ENCODE measurements at regions not wholly inside any gene's neighbourhood (a gene's known extent, or its start where the extent isn't known, plus 50 kb on each side); places are given as distances from the start of the nearest gene placed in this dataset.

DNA sequence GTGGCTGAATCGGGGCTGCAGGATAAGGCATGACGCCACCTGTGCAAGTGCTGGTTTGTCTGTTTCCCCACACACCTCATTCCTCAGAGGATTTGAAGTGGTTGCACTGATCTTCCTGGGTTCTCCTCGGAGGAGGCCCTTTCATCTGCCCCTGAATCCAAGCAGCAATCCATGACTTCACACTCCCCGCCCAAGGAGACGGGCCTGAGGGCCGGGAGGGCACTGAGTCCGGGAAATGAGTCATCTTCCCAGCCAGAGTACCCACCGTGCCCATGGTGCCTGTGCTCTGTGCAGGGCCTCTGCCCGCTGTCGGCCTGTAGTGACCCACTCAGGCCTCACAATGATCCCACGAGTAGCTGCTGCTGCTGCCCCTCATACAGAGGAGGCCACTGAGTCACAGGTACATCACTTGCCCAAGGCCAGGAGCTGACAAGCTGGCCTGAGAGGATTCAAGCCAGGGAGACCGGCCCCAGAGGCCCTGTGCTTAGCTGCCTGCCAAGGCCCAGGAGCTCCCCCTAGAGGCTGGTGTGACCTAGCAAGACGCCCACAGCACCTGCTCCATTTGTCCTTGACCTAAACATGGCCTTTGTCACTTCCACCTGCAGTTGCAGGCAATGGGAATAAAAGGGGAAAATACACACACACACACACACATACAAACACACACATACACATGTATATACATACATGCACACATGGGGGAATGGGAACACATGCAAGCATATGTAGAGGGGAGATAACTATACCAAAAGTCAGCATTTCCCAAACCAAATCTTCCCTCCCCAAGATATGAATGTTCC is 240.0 kb downstream of the C16orf95 start:
- intact Hi-C loops (cut with micrococcal nuclease; ENCODE audit: unreplicated experiment) (loop anchor here (5.0 kb wide), 1 partner anchor 515 kb away; no protein-coding TSS in a partner anchor), in situ Hi-C loops (cut with MboI) (no loop called here)
- TF ChIP-seq, protein P1, sequence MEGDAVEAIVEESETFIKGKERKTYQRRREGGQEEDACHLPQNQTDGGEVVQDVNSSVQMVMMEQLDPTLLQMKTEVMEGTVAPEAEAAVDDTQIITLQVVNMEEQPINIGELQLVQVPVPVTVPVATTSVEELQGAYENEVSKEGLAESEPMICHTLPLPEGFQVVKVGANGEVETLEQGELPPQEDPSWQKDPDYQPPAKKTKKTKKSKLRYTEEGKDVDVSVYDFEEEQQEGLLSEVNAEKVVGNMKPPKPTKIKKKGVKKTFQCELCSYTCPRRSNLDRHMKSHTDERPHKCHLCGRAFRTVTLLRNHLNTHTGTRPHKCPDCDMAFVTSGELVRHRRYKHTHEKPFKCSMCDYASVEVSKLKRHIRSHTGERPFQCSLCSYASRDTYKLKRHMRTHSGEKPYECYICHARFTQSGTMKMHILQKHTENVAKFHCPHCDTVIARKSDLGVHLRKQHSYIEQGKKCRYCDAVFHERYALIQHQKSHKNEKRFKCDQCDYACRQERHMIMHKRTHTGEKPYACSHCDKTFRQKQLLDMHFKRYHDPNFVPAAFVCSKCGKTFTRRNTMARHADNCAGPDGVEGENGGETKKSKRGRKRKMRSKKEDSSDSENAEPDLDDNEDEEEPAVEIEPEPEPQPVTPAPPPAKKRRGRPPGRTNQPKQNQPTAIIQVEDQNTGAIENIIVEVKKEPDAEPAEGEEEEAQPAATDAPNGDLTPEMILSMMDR (IDR thresholded peaks at IDR 0.05 in 2 of 3, conservative IDR thresholded peaks at IDR 0.05 in 1 of 3; ENCODE audit: control insufficient read depth in 2 of 3, extremely low read depth in 1 of 3, insufficient read depth in 1 of 3, low read depth in 3 of 3, low read length in 3 of 3) = peak; percentile 60 to 68 (median 61)
- TF ChIP-seq FOXM1 (IDR thresholded peaks at IDR 0.05; ENCODE audit: low read depth, low read length) (no peak), SMC3 (IDR thresholded peaks at IDR 0.05; ENCODE audit: borderline replicate concordance, low read length) (peak; percentile 37; the same call in 1 of the 2 replicates), RAD21 (IDR thresholded peaks at IDR 0.05; ENCODE audit: insufficient read depth, low read depth, low read length) (peak; percentile 36), RBBP5 (conservative IDR thresholded peaks at IDR 0.05) (no peak)
- WGBS (ENCODE audit: insufficient coverage, insufficient replicate concordance, low lambda C conversion rate, missing lambda C conversion rate) = 22% methylated on average over 13 of the region's 13 CpGs
- Histone ChIP-seq H3K9me3 (replicated peaks; ENCODE audit: control insufficient read depth, insufficient read depth, low read length) (peaks cover 2% of the 10 kb centered on the region; the same call in 2 of the 3 replicates), H4K20me1 (ENCODE audit: control insufficient read depth, insufficient read depth) (no peaks in the 10 kb centered on the region), H3K4me1 (ENCODE audit: control insufficient read depth, insufficient read depth, low read length) (peaks cover 13% of the 10 kb centered on the region), H3K79me2 (ENCODE audit: control insufficient read depth, insufficient read depth, low read length) (no peaks in the 10 kb centered on the region), H3K36me3 (ENCODE audit: control insufficient read depth in 2 of 2, insufficient read depth in 2 of 2, low read length in 1 of 2) (no peaks in the 10 kb centered on the region), H3K9ac (ENCODE audit: control insufficient read depth, insufficient read depth, low read length) (no peak overlapping the region), H2AFZ (ENCODE audit: control insufficient read depth, low read depth, low read length) (no peak overlapping the region), H3K27me3 (replicated peaks in 1 of 2; ENCODE audit: control insufficient read depth in 2 of 2, insufficient read depth in 2 of 2, low read length in 1 of 2) (no peaks in the 10 kb centered on the region; a peak in 1 of 4 replicates), H3K4me2 (ENCODE audit: control insufficient read depth, insufficient read depth) (no peak overlapping the region), H3K4me3 (no peak overlapping the region), H3K27ac (ENCODE audit: control insufficient read depth, insufficient read depth) (no peak overlapping the region)
- CTCF ChIA-PET = interaction anchor here (1.5 to 4.4 kb wide), 3 partner anchors 14 to 34 kb away, joined by 4 to 18 read pairs (median 5); no protein-coding TSS in a partner anchor
- SMC1A ChIA-PET (ENCODE audit: uncharacterized antibody, unreplicated experiment) = interaction anchor here (0.6 kb wide), 1 partner anchor 465 kb away, joined by 3 read pairs; no protein-coding TSS in a partner anchor
- RAD21 ChIA-PET (ENCODE audit: unreplicated experiment) = interaction anchor here (1.0 kb wide), 2 partner anchors 15 to 513 kb away, joined by 3 read pairs; no protein-coding TSS in a partner anchor
- POLR2A ChIA-PET = no interaction called here
- no peak for FAIRE-seq
- peak; percentile 77 for ATAC-seq
- no TSS peak for BruUV-seq (replicated peaks)
- DNase-seq (ENCODE audit: low read depth, low spot score) = no peak
